ENCODE measurements at regions not wholly inside any gene's neighbourhood (a gene's known extent, or its start where the extent isn't known, plus 50 kb on each side); places are given as distances from the start of the nearest gene placed in this dataset.
"Not testable (repeated sequence)": the region's sequence is repeated elsewhere in the genome, so short reads cannot be mapped to it uniquely, and the experiment has no call there.

DNA sequence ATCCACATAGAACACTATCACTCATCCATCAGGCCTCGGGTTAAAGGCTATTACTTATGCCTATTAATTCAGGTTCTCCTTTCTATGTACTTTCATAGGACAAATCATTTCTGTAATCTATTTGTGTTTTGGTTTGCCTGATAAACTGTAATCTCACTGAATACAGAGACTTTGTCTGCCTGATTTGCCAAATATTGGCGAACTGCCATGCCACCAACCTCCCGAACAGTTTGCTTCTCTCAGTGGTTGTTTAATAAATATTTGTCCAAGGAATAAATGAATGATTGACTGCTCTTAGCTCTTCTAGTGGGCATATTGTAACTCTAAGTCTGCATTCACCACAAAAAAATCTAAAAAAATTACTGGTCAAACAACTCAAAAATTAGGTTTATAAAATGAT, 170.1 kb upstream of the ZFP64 start:
- no peak for DNase-seq

DNA sequence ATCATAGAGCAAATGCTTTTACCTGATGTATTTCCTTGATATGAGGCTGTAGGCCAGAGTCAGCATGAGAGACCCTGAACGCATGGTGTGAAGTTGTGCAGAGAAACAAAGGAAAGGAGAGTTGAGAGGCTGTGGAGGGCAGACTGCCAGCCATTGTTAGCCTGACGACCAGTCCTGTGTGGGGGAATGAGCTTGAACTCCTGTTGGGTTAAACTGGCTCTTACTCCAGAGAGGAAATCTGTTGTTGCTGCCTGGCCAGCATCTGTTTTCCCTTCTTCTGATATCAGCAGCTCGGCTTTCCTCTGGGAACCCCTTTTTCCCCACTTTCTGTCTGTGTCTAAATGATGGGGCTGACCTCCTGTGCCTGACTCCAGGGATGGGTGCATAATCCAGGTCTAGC, 158.2 kb upstream of the ZFP64 start:
- DNase-seq, result no peak

DNA sequence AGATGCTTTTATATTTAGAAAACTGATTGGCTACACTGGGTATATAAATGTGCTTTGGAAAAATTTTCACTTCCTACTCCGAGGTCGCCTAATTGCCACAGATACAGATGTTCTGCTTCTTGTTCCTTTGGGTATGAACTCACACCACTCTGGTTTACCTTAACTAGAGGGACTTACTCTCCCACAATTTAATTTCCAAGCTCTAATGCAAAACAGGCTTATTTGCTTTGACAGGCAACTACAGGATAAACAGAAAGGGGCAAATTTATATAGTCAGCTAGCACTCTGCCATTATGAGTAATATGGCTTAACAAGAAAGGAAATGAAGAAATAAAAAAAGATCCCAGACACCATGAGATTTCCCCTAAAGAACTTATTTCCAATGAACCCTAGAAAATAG, 156.9 kb upstream of the ZFP64 start:
- DNase-seq, result no peak

DNA sequence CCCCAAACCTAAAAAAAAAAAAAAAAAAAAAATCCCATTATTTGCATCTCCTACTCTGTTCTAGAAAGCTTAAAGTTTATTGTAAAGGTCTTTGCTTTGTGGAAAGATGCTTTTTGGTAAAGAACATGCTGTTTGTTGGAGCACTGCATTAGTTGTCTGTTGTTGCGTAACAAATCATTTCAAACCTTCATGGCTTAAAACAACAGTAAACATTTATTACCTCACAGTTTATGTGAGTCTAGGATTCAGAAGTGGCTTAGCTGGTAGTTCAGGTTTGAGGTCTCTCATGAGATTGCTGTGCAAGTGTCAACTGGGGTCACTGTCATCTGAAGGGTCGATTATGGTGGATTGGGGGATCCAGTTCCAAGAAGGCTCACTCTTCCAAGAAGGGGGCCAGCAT, 155.2 kb upstream of the ZFP64 start:
- no peak for DNase-seq

DNA sequence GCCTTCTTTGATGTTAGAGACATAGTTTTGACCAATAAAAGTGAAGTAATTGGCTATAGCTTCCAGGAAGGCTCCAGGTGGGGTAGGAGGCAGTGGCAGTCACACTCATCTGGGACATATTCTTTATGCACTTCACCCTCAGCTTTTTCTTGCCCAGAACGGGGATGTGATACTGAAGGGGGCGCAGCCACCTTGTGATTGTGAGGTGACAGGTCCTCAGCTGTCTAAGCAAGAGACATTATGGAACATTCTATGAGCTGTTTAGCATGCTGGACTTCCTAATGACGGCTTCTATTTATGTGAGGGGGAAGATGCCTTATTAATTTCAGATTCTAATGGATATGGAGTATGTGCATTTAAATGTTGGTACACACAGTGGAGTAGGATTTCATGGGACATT, 151.3 kb upstream of the ZFP64 start:
- DNase-seq, result no peak

DNA sequence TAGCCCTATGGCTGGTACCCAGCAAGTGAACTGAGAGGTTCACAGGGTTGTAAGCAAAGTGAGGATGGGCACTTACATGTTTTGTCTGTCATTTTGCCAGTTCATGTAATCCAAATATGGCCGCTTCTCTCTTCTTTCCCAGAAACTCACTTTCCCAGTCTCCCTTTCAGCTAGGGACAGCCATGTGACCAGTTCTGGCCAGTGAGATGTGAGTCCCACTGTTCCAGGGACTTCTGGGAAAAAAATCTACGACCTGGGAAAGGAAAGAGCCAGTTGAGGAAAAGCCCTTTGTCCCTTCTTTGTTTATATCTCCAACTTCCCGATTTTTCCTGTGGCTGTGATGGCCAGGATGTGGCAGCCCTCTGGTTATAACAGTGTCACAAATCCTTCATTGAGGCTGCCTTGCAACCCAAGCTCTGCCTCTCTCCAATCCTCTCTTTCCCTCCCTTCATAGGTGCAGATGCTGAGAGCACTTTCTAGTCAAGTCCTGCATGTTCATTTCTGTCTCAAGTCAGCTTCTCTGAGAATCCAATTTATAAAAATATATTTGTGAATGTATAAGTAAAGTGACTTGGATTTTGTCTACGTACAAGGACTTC, 148.6 kb upstream of the ZFP64 start:
- no peak for DNase-seq

DNA sequence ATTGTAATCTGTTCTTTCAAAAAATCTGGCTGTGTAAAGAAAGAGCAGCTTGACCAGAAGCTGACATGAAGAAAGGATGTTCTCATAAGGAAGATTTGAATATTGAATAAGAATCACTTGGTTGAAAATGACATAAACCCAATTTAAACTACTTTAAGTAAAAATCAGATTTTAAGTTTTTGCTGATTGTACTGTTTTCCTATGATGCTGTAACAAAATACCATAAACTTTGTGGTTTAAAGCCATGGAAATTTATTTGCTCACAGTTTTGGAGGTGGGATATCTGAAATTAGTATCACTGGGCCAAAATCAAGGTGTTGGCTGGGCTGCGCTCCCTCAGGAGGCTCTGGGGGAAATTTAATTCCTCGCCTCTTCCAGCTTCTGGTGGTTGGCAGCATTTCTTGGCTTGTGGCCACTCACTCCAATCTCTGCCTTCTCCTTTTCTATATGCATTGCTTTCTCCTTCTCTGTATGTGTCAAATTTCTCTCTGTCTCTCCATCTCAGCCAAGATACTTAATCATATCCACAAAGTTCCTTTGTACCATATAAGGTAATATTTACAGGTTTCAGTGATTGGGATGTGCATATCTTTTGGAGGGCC, 141.2 kb upstream of the ZFP64 start:
- no peak for DNase-seq

DNA sequence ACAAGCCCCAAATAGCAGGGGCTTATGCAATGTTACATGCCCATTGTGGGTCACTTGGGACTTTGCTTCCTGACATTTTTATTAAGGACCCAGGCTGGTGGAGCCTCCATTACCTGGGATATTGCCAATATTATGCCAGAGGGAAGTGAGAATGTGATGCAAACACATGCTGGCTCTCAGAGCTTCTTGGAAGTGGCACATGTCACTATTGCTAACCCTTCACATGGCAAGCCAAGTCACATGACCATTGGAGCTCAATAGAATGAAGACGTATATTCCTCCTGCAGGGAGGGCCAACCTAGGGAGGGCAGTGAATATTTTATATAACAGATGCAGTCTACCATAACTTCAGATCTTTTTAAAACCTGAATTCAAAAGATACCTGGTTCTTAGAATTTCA, 140.7 kb upstream of the ZFP64 start:
- DNase-seq, result no peak

DNA sequence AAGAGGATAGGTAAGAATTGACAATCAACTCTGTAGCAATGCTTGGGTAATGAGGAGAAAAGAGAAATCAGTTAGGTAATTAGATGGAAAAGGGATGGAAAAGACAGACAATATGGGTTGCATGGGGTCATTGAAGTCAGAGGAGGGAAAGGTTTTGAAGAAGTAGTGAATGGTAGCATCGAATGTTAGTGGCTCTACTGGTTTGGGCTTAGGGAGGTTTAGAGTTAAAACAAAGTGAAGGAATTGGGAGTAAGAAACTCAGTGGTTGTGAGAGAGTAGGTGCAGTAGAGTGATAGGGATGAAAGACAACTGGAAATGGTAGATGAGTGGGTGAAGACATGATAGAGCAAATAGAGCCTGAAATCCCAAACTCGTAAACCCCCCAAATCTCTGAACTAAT, 140.1 kb upstream of the ZFP64 start:
- DNase-seq, result no peak

DNA sequence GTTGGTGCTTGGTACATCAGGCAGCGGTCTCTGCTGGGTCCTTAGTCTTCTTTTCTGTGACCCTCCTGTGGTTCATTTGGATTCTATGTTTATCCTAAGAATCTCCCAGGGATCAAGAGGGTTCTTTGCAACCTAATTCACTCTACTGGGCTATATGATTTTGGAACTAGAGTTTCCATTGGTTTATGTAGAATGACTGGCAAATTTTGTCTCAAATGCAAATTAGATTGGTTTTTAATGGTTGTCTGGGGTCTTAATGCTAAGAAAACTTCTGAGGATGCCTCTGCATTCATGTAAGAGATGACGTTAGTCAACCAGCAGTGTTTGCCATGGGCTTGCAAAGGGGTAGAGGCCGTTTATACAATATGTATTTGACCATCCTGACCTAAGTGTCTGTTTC, 129.8 kb upstream of the ZFP64 start:
- DNase-seq, result no peak

DNA sequence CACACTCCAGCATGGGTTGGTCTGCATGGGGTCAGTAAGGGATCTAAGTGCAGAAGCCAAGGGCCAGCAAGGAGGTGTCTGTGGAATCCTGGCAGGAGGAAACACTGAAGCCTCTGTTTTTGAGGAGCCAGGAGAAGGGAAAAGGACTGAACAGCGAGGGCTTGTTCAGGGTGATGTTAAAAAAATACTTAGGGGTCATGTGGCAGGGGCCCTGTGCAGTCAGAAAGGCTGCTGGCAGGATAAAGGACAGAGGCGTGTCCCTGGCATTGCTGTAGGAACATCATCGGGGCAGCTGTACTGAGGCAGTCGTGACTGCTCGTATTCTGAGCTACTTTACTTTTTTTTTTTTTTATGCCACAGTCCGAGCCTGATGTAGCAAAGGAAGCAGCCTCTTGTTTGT, 127.1 kb upstream of the ZFP64 start:
- DNase-seq, result no peak

DNA sequence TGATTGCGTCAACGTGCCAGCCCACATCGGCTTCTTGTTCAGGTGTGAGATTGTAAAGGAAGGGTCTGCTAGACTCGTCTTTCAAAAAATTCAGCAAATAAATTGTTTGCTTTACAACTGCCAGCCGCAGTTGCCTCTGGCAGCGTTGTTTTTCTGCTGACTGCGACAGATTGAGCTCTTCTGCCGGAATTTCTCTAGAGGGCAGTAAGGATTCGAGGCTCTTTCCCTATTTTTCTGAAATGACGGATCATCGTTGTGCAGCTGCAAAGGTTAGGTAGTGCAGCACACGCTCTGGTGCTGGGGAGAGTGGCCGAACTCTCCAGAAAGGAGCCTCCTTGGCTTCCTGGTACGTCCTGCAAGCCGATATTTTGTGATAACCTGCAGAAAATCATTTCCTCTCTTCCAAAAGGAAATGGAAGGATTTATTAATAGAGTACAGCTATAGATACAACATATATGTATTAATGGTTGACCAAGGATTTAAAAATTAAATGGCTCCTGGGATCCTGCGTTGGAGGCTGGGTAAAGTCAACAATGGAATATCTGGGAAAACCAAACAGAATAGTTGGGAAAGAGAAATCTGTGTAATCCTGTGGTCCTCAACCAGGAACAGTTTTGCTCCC, 121.9 kb upstream of the ZFP64 start:
- no peak for DNase-seq

DNA sequence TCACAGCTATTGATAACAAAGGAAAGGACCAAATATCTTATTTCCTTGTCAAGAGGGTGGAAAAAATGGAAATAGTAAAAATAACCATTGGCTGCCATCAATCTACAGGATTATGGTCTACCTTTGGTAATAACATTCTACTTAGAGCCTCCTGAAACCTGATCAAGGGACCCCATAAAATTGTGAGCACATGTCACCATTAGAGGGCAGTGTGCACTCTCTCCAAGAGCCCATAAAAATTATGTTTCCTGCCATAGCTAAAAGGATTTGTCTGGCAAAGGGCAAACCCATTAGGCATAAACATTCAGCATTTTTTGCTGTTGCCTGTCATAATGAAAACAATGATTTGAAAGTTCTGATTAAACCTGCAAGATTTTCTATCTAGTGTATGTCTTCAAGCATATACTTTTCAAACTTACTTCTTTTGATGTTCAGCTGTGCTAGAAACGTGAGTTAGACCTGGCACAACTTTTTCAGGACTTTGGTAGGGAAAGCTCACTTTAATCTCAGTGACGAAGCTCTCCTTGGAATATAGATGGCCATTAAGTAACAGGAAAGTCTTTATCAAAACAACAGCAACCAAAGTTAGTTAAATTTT, 120.7 kb upstream of the ZFP64 start:
- DNase-seq, result peak; percentile 40 to 60

DNA sequence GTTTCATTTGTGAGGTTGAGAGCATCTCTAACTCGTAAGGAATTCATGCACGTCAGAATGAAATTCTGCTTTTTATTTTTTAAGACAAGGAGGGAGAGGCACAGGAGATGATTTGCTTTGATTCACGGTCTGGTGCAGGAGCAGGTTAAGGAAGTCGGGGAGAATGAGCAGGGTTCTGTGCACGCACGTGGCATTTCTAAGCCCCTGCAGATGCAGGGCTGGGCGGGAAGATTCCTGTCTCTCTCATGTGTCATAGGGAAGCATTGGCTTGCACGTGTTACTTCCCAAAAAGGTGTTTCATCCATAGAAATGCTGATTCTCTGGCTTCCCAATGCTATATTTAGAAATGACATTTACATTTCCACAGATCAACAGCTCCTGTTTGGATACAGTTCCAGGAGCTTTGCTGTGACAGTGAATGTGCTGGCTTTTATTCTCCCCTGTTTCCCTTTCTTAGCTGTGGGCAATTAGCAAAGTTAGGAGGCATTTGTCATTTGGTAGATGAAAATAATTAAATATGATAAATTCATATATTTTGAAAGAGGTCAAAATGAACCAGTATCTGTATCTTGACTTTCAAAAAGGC, 119.7 kb upstream of the ZFP64 start:
- no peak for DNase-seq

DNA sequence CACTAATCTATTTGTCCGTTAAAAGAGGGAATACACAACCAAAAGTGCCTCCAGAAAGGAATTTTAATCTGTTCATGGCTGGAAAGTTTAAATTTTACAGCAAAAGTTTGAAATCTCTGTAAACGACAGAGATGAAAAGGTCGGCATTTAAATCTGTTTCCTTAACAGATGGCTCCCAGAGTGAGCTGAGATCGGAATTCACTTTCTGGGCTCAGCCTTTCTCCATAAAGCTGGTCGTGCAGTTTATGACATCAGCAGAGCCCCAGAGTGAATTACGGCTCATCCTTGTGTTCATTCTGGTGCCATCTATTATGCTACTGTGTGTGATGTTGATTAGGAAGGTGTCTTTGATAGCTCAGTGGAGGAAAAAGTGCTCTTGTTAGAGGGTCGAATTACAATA, 117.6 kb upstream of the ZFP64 start:
- DNase-seq, result no peak

DNA sequence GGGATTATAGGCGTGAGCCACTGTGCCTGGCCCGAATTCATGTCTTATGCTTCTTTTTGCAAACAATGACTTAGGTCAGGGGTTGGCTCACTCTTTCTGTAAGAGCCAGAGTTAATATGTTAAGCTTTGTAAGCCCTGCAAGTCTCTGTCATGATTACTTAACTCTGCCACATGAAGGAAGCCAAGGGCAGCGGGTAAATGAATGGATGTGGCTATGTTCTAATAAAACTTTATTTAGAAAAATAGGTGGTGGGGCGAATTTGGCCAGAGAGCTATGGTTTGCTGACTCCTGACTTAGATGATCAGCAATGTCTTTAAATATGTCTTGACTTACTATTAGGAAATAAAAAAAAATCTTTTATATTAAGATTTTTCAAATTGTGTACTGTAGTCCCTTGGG, 114.9 kb upstream of the ZFP64 start:
- DNase-seq, result no peak

DNA sequence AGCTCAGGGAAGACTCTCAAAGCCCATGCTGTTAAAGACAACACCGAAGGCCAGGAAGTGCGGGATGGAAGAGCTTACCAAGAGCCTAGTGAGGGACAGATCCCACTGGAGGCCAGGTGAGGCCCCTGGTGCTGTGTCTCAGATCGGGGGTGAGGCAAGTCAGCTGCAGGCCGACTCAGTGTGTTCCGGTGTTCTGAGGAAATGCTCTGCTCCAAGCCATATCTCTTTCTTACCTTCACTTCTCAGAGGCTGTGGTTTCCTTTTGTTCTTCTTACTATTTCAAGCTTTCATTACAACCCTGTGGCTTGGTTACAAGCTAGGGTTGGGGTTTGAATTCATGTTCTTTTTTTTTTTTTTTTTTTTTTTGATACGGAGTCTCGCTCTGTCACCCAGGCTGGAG, 114.3 kb upstream of the ZFP64 start:
- DNase-seq, result peak in 1 of 2 donors; percentile 32

DNA sequence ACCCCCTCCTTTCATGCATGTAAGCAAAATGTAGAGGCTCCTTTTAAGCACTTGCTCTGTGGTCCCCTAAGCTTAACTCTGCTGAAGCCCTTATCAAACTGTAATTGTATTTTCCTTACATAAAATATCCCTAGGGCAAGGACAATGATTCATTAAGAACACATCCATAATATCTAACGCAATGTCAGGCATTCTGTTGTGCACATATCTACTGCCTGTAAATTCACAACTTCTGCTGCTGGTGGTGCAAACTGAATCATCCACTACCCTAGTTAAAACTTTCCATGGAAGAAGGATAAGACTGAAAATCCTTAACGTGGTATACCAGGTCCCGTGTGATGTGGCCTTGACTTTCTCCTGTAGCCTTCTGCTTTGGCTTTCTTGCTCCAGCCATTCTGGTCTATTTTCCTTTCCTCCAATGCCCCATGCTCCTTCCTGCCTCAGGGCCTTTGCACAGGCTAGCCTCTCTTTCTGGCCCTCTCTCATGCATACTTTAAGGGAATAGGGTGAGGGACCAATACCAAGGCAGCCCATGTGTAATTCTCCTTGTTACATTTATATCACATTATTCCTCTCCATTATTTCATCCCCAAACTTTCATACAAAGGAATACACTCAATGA, 113.6 kb upstream of the ZFP64 start:
- no peak for DNase-seq

DNA sequence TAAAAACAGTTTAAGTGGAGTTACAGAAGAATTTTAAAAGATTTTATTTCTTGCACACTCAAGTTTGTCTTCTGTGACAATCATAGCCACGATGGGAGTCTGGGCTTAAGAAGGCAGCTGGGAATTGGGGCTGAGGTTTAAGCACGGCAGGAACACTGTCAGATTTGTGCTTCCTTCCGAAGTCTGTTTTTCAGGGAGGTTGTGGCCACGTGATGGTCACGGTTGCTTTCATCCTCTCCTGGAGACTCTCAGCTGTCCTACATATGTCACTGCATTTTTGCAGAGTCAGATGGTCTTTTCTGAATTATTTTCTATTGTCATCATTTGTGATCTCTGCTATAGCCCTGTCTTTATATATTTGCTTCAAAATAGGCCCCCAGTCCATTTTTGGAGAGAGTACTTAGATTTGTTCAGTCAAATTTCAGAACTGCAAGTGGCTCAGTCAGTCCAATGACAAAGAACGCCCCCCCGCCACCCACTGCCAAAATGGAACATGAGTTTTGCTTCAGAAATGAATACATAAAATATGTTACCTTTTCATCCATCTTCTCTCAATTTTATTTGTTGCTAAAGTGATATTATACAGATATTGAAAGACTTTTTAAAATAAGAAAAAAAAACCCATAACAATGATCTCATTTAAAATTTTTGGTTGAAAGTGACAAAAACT, 111.8 kb upstream of the ZFP64 start:
- peak; percentile 57 to 58 for DNase-seq

DNA sequence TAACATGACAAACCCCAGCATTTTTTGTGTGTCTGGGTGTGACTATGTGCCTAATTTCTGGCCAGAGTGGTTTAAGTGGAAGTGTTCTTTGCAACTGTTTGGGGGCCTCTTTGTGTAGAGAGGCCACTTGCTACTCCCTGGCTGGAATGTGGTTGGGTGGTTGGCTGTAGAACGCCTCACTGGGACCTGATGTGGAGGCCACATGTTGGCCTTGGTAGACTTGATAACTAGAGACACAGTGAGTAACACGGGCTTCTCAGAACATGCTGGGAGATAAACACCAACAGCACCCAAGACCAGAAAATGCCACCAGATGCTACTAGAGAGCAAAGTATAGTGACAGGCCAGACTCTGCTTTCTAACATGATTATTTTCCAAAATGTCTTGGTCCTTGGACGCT, 111.2 kb upstream of the ZFP64 start:
- DNase-seq, result no peak

DNA sequence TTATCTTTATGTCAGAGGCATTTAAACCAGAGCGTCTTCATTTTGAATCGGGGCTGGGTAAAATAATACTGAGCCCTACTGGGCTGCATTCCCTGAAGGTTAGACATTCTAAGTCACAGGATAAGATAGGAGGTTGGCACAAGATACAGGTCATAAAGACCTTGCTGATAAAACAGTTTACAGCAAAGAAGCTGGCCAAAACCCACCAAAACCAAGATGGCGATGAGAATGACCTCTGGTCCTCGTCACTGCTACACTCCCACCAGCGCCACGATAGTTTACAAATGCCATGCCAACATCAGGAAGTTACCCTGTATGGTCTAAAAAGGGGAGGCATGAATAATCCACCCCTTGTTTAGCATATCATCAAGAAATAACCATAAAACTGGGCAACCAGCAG, 110.5 kb upstream of the ZFP64 start:
- DNase-seq, result not testable (repeated sequence)

DNA sequence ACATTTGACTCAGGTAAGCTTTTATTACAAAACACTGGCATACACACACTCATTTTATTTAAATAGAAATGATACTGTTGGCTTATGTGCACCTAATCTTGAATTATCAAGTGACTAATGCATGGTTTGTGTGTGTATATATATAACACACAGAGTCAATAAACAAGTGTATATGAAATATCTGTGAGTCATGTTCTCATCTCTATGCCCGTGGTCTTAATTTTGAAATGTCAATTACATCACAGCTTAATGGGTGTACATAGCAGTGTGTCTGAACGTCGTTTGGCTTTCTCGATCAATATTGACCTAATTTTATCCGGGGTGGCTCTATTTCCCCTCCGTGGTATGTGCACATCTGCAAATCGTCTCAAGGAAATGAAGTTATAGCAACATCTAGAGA, 104.0 kb upstream of the ZFP64 start:
- DNase-seq, result no peak

DNA sequence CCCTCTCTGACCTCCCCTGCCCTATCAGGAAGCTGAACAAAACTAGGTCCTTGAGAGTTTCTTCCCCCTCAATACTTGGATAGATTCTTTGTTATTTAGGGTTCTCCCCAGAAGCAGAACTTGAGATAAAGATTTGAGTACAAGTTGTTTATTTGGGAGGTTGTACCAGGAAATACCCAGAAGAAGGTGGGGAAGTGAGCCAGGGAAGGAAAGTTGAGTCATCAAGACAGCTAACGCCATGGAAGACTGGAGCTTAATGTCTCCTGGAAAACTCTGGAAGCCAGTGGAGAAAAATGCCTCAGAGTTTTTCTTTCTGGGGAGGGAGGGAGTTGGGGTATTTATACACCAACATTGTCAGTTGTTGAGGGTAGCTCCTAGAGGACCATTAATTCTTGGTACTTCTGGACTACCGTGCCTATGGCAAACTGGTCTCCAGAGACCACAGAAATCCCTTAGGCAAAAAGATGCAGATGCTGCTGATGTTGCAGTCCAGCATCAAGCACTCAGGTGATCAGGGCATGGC, 102.6 kb upstream of the ZFP64 start:
- no peak for DNase-seq
